WTC11 (cell line): ENCODE measurements at regions not wholly inside any gene's neighbourhood (a gene's known extent, or its start where the extent isn't known, plus 50 kb on each side); places are given as distances from the start of the nearest gene placed in this dataset.

ENCODE experiments used
- ATAC-seq: fragments of 200-7000 bp; cut with Tn5 transposase; 2 replicates; pipeline ENCODE4 v1.10.0; 2021; ENCODE audit warnings: mild to moderate bottlenecking, moderate library complexity
- CTCF ChIA-PET: fragments of 300-600 bp; sonication (Branson Sonifier 250); formaldehyde crosslinking; loops from one replicate; lab custom pipeline; 2021; ENCODE audit warnings: antibody characterized with exemption; lab: Charles Lee
- POLR2A ChIA-PET: fragments of 350-600 bp; sonication (Branson Sonifier 250); formaldehyde crosslinking; loops from one replicate; lab custom pipeline; 2021; ENCODE audit warnings: antibody characterized with exemption; lab: Charles Lee
- DNase-seq: peaks from one replicate; pipeline ENCODE4 v3.0.0; 2021; ENCODE audit warnings: low spot score
- H3K27ac Mint-ChIP-seq: 2 replicates; pipeline ENCODE4 v1.8.0; 2021; ENCODE audit warnings: mixed read lengths
- H3K27me3 Mint-ChIP-seq: 2 replicates; pipeline ENCODE4 v1.8.0; 2021; ENCODE audit warnings: low read depth, mild to moderate bottlenecking, moderate library complexity, mixed read lengths
- H3K36me3 Mint-ChIP-seq: 2 replicates; pipeline ENCODE4 v1.8.0; 2021; ENCODE audit warnings: mixed read lengths
- H3K4me1 Mint-ChIP-seq: 2 replicates; pipeline ENCODE4 v1.8.0; 2022; ENCODE audit warnings: mixed read lengths
- H3K4me3 Mint-ChIP-seq: 2 replicates; pipeline ENCODE4 v1.8.0; 2021; ENCODE audit warnings: mild to moderate bottlenecking, moderate library complexity, mixed read lengths
- H3K9me3 Mint-ChIP-seq: 2 replicates; pipeline ENCODE4 v1.8.0; 2021; ENCODE audit warnings: mixed read lengths
- CREB1 ChIP-seq: sonication (generic); formaldehyde crosslinking; IDR thresholded peaks from 2 replicates; pipeline ENCODE4 v1.8.0; 2023; ENCODE audit warnings: mild to moderate bottlenecking, missing genetic modification reagents
- CREM ChIP-seq: sonication (generic); formaldehyde crosslinking; IDR thresholded peaks from 2 replicates; pipeline ENCODE4 v1.8.1; 2022; ENCODE audit warnings: mild to moderate bottlenecking, missing genetic modification reagents, moderate library complexity
- GABPB1 ChIP-seq: sonication (generic); formaldehyde crosslinking; IDR thresholded peaks from 2 replicates; pipeline ENCODE4 v1.8.1; 2023; ENCODE audit warnings: mild to moderate bottlenecking, missing genetic modification reagents
- GTF2I ChIP-seq: fragments of 250-450 bp; sonication (Bioruptor Pico); conservative IDR thresholded peaks from 2 replicates; pipeline ENCODE4 v1.4.0; 2021; ENCODE audit warnings: mild to moderate bottlenecking
- MXD4 ChIP-seq: fragments of 250-450 bp; sonication (Bioruptor Pico); IDR thresholded peaks from 2 replicates; pipeline ENCODE4 v1.8.0; 2021; ENCODE audit warnings: mild to moderate bottlenecking, moderate library complexity, borderline replicate concordance
- NFATC4 ChIP-seq: fragments of 250-450 bp; sonication (Bioruptor Pico); IDR thresholded peaks from 2 replicates; pipeline ENCODE4 v1.9.0; 2021; ENCODE audit warnings: mild to moderate bottlenecking
- NR1H2 ChIP-seq: sonication (generic); formaldehyde crosslinking; IDR thresholded peaks from 2 replicates; pipeline ENCODE4 v1.9.0; 2021; ENCODE audit warnings: mild to moderate bottlenecking, moderate library complexity, missing genetic modification reagents
- NR3C1 ChIP-seq: sonication (generic); formaldehyde crosslinking; conservative IDR thresholded peaks from 2 replicates; pipeline ENCODE4 v1.8.1; 2023; ENCODE audit warnings: low read depth, mild to moderate bottlenecking, missing genetic modification reagents
- PRRX2 ChIP-seq: fragments of 250-450 bp; sonication (Bioruptor Pico); IDR thresholded peaks from 2 replicates; pipeline ENCODE4 v1.8.0; 2021; ENCODE audit warnings: mild to moderate bottlenecking
- SMAD3 ChIP-seq: sonication (generic); formaldehyde crosslinking; IDR thresholded peaks from 2 replicates; pipeline ENCODE4 v1.8.0; 2022; ENCODE audit warnings: missing genetic modification reagents, mild to moderate bottlenecking, borderline replicate concordance
- USF2 ChIP-seq: sonication (generic); formaldehyde crosslinking; IDR thresholded peaks from 2 replicates; pipeline ENCODE4 v1.8.1; 2023; ENCODE audit warnings: mild to moderate bottlenecking, missing genetic modification reagents, moderate library complexity
- ZBTB21 ChIP-seq: sonication (generic); formaldehyde crosslinking; IDR thresholded peaks from 2 replicates; pipeline ENCODE4 v1.8.1; 2023; ENCODE audit warnings: mild to moderate bottlenecking, missing genetic modification reagents, borderline replicate concordance
- ZNF121 ChIP-seq: sonication (generic); formaldehyde crosslinking; IDR thresholded peaks from 2 replicates; pipeline ENCODE4 v1.8.0; 2023; ENCODE audit warnings: missing genetic modification reagents
- ZNF219 ChIP-seq: sonication (generic); formaldehyde crosslinking; IDR thresholded peaks from 2 replicates; pipeline ENCODE4 v1.8.0; 2023; ENCODE audit warnings: missing genetic modification reagents, mild to moderate bottlenecking, borderline replicate concordance
- ZNF396 ChIP-seq: fragments of 250-450 bp; sonication (Bioruptor Pico); IDR thresholded peaks from 2 replicates; pipeline ENCODE4 v1.8.0; 2021; ENCODE audit warnings: mild to moderate bottlenecking, moderate library complexity, borderline replicate concordance
- TF ChIP-seq, protein P1 (sequence below): sonication (generic); formaldehyde crosslinking; IDR thresholded peaks from 2 replicates; pipeline ENCODE4 v1.8.0; 2023; ENCODE audit warnings: missing genetic modification reagents, mild to moderate bottlenecking, borderline replicate concordance
- TF ChIP-seq, protein P2 (sequence below): sonication (generic); formaldehyde crosslinking; IDR thresholded peaks from 2 replicates; pipeline ENCODE4 v1.8.0; 2023; ENCODE audit warnings: missing genetic modification reagents
- TF ChIP-seq, protein P3 (sequence below): sonication (generic); formaldehyde crosslinking; IDR thresholded peaks from 2 replicates; pipeline ENCODE4 v1.8.1; 2023; ENCODE audit warnings: mild to moderate bottlenecking, missing genetic modification reagents
- TF ChIP-seq, protein P4 (sequence below): sonication (generic); formaldehyde crosslinking; IDR thresholded peaks from 2 replicates; pipeline ENCODE4 v1.8.1; 2022; ENCODE audit warnings: mild to moderate bottlenecking, moderate library complexity, missing genetic modification reagents
- TF ChIP-seq, protein P5 (sequence below): sonication (generic); formaldehyde crosslinking; IDR thresholded peaks from 2 replicates; pipeline ENCODE4 v1.8.1; 2022; ENCODE audit warnings: missing genetic modification reagents, borderline replicate concordance

GRCh38 chr12:129964300-129964699 is 60.5 kb upstream of the TMEM132D start:
- H3K27me3 Mint-ChIP-seq, result peaks cover 11% of the 10 kb centered on the region
- H3K4me3 Mint-ChIP-seq, result no peak overlapping the region
- POLR2A ChIA-PET, result no interaction called here
- CTCF ChIA-PET, result no interaction called here
- H3K9me3 Mint-ChIP-seq, result peaks cover 70% of the 10 kb centered on the region
- ATAC-seq, result no peak
- H3K36me3 Mint-ChIP-seq, result peaks cover 56% of the 10 kb centered on the region
- H3K27ac Mint-ChIP-seq, result no peak overlapping the region
- no peak for TF ChIP-seq CREM
- TF ChIP-seq ZBTB21 (CRISPR knock-in tag), result no peak
- H3K4me1 Mint-ChIP-seq, result peaks cover 5% of the 10 kb centered on the region
- DNase-seq, result no peak

GRCh38 chr12:129964826-129965457 is 61.1 kb upstream of the TMEM132D start:
- ATAC-seq, result no peak
- no peak overlapping the region for H3K27ac Mint-ChIP-seq
- TF ChIP-seq ZNF396 (CRISPR knock-in tag), result no peak
- TF ChIP-seq NR1H2, result no peak
- TF ChIP-seq GABPB1 (CRISPR knock-in tag), result no peak
- TF ChIP-seq, protein P1, sequence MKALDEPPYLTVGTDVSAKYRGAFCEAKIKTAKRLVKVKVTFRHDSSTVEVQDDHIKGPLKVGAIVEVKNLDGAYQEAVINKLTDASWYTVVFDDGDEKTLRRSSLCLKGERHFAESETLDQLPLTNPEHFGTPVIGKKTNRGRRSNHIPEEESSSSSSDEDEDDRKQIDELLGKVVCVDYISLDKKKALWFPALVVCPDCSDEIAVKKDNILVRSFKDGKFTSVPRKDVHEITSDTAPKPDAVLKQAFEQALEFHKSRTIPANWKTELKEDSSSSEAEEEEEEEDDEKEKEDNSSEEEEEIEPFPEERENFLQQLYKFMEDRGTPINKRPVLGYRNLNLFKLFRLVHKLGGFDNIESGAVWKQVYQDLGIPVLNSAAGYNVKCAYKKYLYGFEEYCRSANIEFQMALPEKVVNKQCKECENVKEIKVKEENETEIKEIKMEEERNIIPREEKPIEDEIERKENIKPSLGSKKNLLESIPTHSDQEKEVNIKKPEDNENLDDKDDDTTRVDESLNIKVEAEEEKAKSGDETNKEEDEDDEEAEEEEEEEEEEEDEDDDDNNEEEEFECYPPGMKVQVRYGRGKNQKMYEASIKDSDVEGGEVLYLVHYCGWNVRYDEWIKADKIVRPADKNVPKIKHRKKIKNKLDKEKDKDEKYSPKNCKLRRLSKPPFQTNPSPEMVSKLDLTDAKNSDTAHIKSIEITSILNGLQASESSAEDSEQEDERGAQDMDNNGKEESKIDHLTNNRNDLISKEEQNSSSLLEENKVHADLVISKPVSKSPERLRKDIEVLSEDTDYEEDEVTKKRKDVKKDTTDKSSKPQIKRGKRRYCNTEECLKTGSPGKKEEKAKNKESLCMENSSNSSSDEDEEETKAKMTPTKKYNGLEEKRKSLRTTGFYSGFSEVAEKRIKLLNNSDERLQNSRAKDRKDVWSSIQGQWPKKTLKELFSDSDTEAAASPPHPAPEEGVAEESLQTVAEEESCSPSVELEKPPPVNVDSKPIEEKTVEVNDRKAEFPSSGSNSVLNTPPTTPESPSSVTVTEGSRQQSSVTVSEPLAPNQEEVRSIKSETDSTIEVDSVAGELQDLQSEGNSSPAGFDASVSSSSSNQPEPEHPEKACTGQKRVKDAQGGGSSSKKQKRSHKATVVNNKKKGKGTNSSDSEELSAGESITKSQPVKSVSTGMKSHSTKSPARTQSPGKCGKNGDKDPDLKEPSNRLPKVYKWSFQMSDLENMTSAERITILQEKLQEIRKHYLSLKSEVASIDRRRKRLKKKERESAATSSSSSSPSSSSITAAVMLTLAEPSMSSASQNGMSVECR, result no peak
- TF ChIP-seq SMAD3 (CRISPR knock-in tag), result no peak
- no peak for TF ChIP-seq MXD4 (CRISPR knock-in tag)
- TF ChIP-seq, all 79 proteins: peak for 0
- peaks cover 5% of the 10 kb centered on the region for H3K4me1 Mint-ChIP-seq
- H3K27me3 Mint-ChIP-seq, result peaks cover 7% of the 10 kb centered on the region
- H3K9me3 Mint-ChIP-seq, result peaks cover 71% of the 10 kb centered on the region
- ChIA-PET POLR2A (no interaction called here), CTCF (interaction anchor here (2.7 kb wide), 1 partner anchor 49 kb away, joined by 25 read pairs; no protein-coding TSS in a partner anchor)
- no peak for DNase-seq
- H3K4me3 Mint-ChIP-seq, result no peak overlapping the region
- peaks cover 53% of the 10 kb centered on the region for H3K36me3 Mint-ChIP-seq

DNA sequence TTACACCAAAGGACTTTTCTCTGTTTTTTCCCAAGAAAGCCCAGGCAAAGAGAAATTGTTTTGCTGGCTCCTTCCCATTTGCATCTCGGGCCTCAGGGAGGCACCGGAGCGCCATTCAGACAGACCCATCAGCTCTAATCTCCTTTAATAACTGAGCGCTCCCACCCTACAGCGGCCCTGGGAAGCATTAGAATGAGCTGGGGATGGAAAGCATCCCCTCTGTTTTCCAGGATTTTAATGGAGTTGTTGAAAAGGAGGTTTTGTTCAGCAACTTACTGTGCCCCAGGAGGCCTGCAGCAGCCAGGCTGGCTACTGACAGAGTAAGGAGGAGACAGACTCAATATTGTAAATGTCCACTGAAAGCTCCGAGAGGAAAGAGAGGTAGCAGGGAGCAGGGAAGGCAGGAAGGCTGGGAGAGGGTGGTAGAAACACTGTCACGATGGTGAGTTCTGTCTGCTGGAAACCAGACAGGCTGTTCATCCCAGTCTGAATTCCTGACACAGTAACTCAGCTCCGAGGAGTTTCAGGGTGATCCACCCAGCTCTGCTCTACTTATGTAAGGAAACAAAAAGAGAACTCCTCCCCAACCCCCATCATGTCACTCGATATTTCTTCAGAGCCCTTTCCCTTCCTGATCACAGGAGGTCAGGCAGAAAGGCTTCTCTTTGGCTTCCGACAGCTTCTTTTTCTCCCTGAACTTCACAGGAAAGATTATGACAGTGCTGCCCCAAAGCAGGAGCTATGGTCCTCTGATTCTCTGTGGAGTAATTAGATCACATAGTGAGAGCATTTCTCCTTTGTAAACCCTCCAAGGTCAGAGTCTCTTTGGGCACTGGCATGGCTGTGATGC is 62.5 kb upstream of the TMEM132D start:
- Mint-ChIP-seq H3K4me3 (no peak overlapping the region), H3K36me3 (peaks cover 57% of the 10 kb centered on the region), H3K4me1 (peaks cover 5% of the 10 kb centered on the region), H3K27ac (no peak overlapping the region), H3K27me3 (peaks cover 7% of the 10 kb centered on the region; the same call in 1 of the 2 replicates), H3K9me3 (peaks cover 74% of the 10 kb centered on the region)
- ChIA-PET POLR2A (no interaction called here), CTCF (interaction anchor here (2.7 kb wide), 1 partner anchor 48 kb away, joined by 25 read pairs; no protein-coding TSS in a partner anchor)
- peak; percentile 18; the same call in 1 of the 2 replicates for ATAC-seq
- TF ChIP-seq CREM (no peak), CREB1 (CRISPR knock-in tag) (no peak), GTF2I (CRISPR knock-in tag) (no peak), USF2 (CRISPR knock-in tag) (no peak), PRRX2 (CRISPR knock-in tag) (no peak), ZNF121 (CRISPR knock-in tag) (no peak), NFATC4 (no peak), ZNF219 (CRISPR knock-in tag) (no peak), NR3C1 (CRISPR knock-in tag) (no peak)
- TF ChIP-seq, protein P2, sequence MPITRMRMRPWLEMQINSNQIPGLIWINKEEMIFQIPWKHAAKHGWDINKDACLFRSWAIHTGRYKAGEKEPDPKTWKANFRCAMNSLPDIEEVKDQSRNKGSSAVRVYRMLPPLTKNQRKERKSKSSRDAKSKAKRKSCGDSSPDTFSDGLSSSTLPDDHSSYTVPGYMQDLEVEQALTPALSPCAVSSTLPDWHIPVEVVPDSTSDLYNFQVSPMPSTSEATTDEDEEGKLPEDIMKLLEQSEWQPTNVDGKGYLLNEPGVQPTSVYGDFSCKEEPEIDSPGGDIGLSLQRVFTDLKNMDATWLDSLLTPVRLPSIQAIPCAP (CRISPR knock-in tag), result no peak
- TF ChIP-seq, protein P3, sequence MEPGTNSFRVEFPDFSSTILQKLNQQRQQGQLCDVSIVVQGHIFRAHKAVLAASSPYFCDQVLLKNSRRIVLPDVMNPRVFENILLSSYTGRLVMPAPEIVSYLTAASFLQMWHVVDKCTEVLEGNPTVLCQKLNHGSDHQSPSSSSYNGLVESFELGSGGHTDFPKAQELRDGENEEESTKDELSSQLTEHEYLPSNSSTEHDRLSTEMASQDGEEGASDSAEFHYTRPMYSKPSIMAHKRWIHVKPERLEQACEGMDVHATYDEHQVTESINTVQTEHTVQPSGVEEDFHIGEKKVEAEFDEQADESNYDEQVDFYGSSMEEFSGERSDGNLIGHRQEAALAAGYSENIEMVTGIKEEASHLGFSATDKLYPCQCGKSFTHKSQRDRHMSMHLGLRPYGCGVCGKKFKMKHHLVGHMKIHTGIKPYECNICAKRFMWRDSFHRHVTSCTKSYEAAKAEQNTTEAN, result no peak
- TF ChIP-seq, protein P4, sequence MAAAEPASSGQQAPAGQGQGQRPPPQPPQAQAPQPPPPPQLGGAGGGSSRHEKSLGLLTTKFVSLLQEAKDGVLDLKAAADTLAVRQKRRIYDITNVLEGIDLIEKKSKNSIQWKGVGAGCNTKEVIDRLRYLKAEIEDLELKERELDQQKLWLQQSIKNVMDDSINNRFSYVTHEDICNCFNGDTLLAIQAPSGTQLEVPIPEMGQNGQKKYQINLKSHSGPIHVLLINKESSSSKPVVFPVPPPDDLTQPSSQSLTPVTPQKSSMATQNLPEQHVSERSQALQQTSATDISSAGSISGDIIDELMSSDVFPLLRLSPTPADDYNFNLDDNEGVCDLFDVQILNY (CRISPR knock-in tag), result no peak
- TF ChIP-seq, protein P5, sequence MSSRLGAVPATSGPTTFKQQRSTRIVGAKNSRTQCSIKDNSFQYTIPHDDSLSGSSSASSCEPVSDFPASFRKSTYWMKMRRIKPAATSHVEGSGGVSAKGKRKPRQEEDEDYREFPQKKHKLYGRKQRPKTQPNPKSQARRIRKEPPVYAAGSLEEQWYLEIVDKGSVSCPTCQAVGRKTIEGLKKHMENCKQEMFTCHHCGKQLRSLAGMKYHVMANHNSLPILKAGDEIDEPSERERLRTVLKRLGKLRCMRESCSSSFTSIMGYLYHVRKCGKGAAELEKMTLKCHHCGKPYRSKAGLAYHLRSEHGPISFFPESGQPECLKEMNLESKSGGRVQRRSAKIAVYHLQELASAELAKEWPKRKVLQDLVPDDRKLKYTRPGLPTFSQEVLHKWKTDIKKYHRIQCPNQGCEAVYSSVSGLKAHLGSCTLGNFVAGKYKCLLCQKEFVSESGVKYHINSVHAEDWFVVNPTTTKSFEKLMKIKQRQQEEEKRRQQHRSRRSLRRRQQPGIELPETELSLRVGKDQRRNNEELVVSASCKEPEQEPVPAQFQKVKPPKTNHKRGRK, result no peak
- no peak for DNase-seq
